Upper lobe of left lung (tissue), 6 donors: ENCODE measurements at regions not wholly inside any gene's neighbourhood (a gene's known extent, or its start where the extent isn't known, plus 50 kb on each side); places are given as distances from the start of the nearest gene placed in this dataset.
"Not testable (repeated sequence)": the region's sequence is repeated elsewhere in the genome, so short reads cannot be mapped to it uniquely, and the experiment has no call there.

Experiments used
- ATAC-seq, 2 donors: fragments of 200-7000 bp; cut with Tn5 transposase; one replicate each; pipeline ENCODE4 v1.9.1; 2022; ENCODE audit warnings: mild to moderate bottlenecking in 2 of 2, moderate library complexity in 2 of 2; ENCODE audit not compliant: low FRiP score in 2 of 2
- DNase-seq, 2 donors: peaks; one replicate each; pipeline ENCODE4 v3.0.0-alpha.2; 2019 to 2020
- H3K27ac ChIP-seq, 4 donors: fragments of 200-600 bp; sonication (generic); one replicate each; pipeline ENCODE4 v1.5.1; 2016 to 2019
- H3K27me3 ChIP-seq, 4 donors: fragments of 200-600 bp; sonication (generic); one replicate each; pipeline ENCODE4 v1.5.1; 2017 to 2019
- H3K36me3 ChIP-seq, 4 donors: fragments of 200-600 bp; sonication (generic); one replicate each; pipeline ENCODE4 v1.5.1; 2016 to 2019
- H3K4me1 ChIP-seq, 4 donors: fragments of 200-600 bp; sonication (generic); one replicate each; pipeline ENCODE4 v1.5.1; 2018 to 2019
- H3K4me3 ChIP-seq, 4 donors: fragments of 200-600 bp; sonication (generic); one replicate each; pipeline ENCODE4 v1.5.1; 2017 to 2019; ENCODE audit warnings: mild to moderate bottlenecking in 2 of 4, moderate library complexity in 1 of 4
- H3K9me3 ChIP-seq, 4 donors: fragments of 200-600 bp; sonication (generic); one replicate each; pipeline ENCODE4 v1.5.1; 2018 to 2019
- EP300 ChIP-seq, 4 donors: sonication (generic); formaldehyde crosslinking; IDR thresholded peaks; one replicate each; pipeline ENCODE4 v1.5.1; 2017; ENCODE audit warnings: antibody characterized with exemption in 4 of 4, control low read depth in 2 of 4
- POLR2A ChIP-seq, 4 donors: fragments of 450-650 bp; IDR thresholded peaks; one replicate each; pipeline ENCODE4 v1.5.1; 2016 to 2017; ENCODE audit warnings: antibody characterized with exemption in 4 of 4, mild to moderate bottlenecking in 2 of 4
- POLR2AphosphoS5 ChIP-seq, 2 donors: sonication (generic); formaldehyde crosslinking; IDR thresholded peaks; one replicate each; pipeline ENCODE4 v1.5.1; 2017; ENCODE audit warnings: antibody characterized with exemption in 2 of 2
- WGBS, 2 donors: methylation state at CpG; one replicate each; pipeline ENCODE4 v1.1.5; 2017 to 2018; 5-methylcytosine and 5-hydroxymethylcytosine counted together
- TF ChIP-seq, protein P1 (sequence below), 6 experiments: fragments of 450-650 bp in 4 of 6; fragments of 200-600 bp in 2 of 6; sonication (generic) in 2 of 6; IDR thresholded peaks; one replicate each; pipeline ENCODE4 v1.5.1; 2016 to 2019; ENCODE audit warnings: antibody characterized with exemption in 6 of 6
- donor health status: DM: no; HTN: no; CAD: no; lungs with moderate emphysema.
- donor health status: DM: no; HTN: yes; CAD: no; lungs with severe emphysema.

GRCh38 chr1:3993619-3994375 lies 93.7 kb upstream of the C1orf174 start:
- 66 to 71% methylated on average over 25 of the region's 25 CpGs for WGBS, 2 donors
- Histone ChIP-seq H3K9me3 (no peaks in the 10 kb centered on the region), H3K4me3 (no peak overlapping the region), H3K27ac (no peak overlapping the region), H3K4me1 (no peaks in the 10 kb centered on the region), H3K36me3 (no peaks in the 10 kb centered on the region), H3K27me3 (no peaks in the 10 kb centered on the region)
- TF ChIP-seq POLR2AphosphoS5 (IDR thresholded peaks at IDR 0.05): no peak
- TF ChIP-seq, protein P1, sequence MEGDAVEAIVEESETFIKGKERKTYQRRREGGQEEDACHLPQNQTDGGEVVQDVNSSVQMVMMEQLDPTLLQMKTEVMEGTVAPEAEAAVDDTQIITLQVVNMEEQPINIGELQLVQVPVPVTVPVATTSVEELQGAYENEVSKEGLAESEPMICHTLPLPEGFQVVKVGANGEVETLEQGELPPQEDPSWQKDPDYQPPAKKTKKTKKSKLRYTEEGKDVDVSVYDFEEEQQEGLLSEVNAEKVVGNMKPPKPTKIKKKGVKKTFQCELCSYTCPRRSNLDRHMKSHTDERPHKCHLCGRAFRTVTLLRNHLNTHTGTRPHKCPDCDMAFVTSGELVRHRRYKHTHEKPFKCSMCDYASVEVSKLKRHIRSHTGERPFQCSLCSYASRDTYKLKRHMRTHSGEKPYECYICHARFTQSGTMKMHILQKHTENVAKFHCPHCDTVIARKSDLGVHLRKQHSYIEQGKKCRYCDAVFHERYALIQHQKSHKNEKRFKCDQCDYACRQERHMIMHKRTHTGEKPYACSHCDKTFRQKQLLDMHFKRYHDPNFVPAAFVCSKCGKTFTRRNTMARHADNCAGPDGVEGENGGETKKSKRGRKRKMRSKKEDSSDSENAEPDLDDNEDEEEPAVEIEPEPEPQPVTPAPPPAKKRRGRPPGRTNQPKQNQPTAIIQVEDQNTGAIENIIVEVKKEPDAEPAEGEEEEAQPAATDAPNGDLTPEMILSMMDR (IDR thresholded peaks at IDR 0.05): no peak
- no peak for TF ChIP-seq EP300 (IDR thresholded peaks at IDR 0.05)
- TF ChIP-seq POLR2A (IDR thresholded peaks at IDR 0.05): no peak
- ATAC-seq (no peak), DNase-seq (no peak)

- Histone ChIP-seq H3K4me3 (no peak overlapping the region), H3K4me1 (no peaks in the 10 kb centered on the region), H3K9me3 (no peaks in the 10 kb centered on the region), H3K27ac (no peak overlapping the region), H3K27me3 (no peaks in the 10 kb centered on the region), H3K36me3 (no peaks in the 10 kb centered on the region)
- ATAC-seq (no peak), DNase-seq (no peak)
- WGBS, 2 donors: 71 to 100% methylated on average over 1 to 6 of the region's 14 CpGs
- TF ChIP-seq POLR2AphosphoS5 (IDR thresholded peaks at IDR 0.05) (no peak), POLR2A (IDR thresholded peaks at IDR 0.05) (no peak), EP300 (IDR thresholded peaks at IDR 0.05) (no peak)
- TF ChIP-seq, protein P1 (IDR thresholded peaks at IDR 0.05): no peak
These were observed 95.2 kb upstream of the C1orf174 start for GRCh38 chr1:3995141-3995780.

DNA sequence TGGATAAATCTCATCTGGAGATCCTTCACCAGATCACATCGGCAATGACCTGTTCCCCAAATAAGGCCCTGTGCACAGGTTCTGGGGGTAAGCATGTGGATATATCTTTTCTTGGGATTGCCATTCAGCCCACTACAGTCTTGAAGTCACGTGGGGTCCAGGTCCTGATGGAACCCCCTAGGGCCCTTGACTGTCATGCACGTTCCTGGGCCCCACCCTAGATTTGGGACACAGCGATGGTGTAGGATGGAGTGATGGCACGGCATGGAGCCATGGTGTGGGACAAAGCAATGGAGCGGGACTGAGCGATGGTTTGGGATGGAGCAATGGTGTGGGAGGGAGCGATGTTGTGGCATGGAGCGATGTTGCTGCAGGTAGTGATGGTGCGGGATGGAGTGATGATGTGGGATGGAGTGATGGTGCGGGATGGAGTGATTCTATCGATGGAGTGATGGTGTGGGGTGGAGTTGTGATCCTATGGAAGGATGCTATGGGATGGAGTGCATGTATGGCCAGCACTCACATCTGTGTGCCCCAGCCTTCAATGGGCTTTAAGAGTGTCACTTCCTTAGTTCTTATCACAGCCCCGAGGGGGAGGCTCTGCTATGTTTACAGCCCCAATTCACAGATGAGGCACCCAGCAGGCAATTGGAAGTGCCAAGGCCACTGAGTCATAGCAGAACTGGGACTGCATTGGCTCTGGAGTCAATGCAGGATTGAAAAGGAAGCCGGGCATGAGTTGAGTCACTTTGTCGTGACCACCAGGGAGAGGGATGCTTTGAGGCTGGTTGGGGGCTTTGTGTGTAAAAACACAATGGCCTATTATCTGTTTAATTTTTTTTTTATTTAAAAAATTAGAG lies 97.0 kb upstream of the C1orf174 start:
- no peaks in the 10 kb centered on the region for H3K27me3 ChIP-seq
- TF ChIP-seq EP300 (IDR thresholded peaks at IDR 0.05) (no peak), POLR2A (IDR thresholded peaks at IDR 0.05) (no peak), POLR2AphosphoS5 (IDR thresholded peaks at IDR 0.05) (no peak)
- TF ChIP-seq, protein P1 (IDR thresholded peaks at IDR 0.05): no peak

DNA sequence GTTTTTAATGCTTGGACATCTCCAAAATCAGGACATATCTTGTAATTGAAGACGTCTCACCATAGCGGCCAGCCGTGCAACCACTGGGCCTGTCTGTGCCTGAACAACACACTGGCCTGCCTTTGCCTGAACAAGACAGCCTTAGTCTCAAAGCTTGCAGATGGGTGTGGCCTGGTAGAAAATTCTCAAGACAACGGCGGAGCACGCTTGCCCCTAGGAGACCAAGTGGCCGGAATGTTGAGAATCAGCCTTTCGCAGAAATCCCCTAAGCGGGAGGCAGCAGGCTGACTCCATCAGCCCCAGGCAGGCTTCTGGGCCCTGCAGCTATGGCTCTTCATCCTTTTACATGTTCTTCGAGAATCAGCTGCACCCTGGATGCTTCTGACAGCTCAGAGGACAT lies 98.0 kb upstream of the C1orf174 start:
- TF ChIP-seq, protein P1 (IDR thresholded peaks at IDR 0.05): no peak
- H3K4me3 ChIP-seq: no peak overlapping the region
- no peaks in the 10 kb centered on the region for H3K9me3 ChIP-seq
- H3K36me3 ChIP-seq: no peaks in the 10 kb centered on the region
- H3K27ac ChIP-seq: no peak overlapping the region
- WGBS, 2 donors: 80 to 83% methylated on average over 10 of the region's 10 CpGs
- no peak for ATAC-seq
- H3K27me3 ChIP-seq: no peaks in the 10 kb centered on the region
- no peaks in the 10 kb centered on the region for H3K4me1 ChIP-seq
- DNase-seq: no peak

More for the DNA sequence above, 97.0 kb upstream of the C1orf174 start:
- no peaks in the 10 kb centered on the region for H3K4me1 ChIP-seq
- H3K36me3 ChIP-seq: no peaks in the 10 kb centered on the region
- no peak for DNase-seq
- no peak overlapping the region for H3K27ac ChIP-seq
- H3K4me3 ChIP-seq: no peak overlapping the region
- WGBS, 2 donors: 80 to 86% methylated on average over 15 of the region's 15 CpGs
- H3K9me3 ChIP-seq: no peaks in the 10 kb centered on the region
- ATAC-seq: no peak

GRCh38 chr1:3999514-3999913 lies 99.4 kb upstream of the C1orf174 start:
- H3K27me3 ChIP-seq, H3K4me3 ChIP-seq: not testable (repeated sequence)

More at GRCh38 chr1:3999514-3999913, 99.4 kb upstream of the C1orf174 start:
- WGBS, 2 donors: 39 to 42% methylated on average over 10 to 16 of the region's 19 CpGs
- peak in 1 of 2 donors; percentile 76 for ATAC-seq
- not testable (repeated sequence) for H3K9me3 ChIP-seq, H3K27ac ChIP-seq, DNase-seq, H3K4me1 ChIP-seq, H3K36me3 ChIP-seq
